NCI-H146 (cell line): ENCODE measurements at regions not wholly inside any gene's neighbourhood (a gene's known extent, or its start where the extent isn't known, plus 50 kb on each side); places are given as distances from the start of the nearest gene placed in this dataset.
"Not testable (repeated sequence)": the region's sequence is repeated elsewhere in the genome, so short reads cannot be mapped to it uniquely, and the experiment has no call there.

Source experiments
- DNase-seq: peaks from one replicate; lab custom pipeline; 2025; lab: John Stamatoyannopoulos, UW

- no peak for DNase-seq
These were observed 124.3 kb upstream of the RASGEF1B start for GRCh38 chr4:81595798-81596610.

DNA sequence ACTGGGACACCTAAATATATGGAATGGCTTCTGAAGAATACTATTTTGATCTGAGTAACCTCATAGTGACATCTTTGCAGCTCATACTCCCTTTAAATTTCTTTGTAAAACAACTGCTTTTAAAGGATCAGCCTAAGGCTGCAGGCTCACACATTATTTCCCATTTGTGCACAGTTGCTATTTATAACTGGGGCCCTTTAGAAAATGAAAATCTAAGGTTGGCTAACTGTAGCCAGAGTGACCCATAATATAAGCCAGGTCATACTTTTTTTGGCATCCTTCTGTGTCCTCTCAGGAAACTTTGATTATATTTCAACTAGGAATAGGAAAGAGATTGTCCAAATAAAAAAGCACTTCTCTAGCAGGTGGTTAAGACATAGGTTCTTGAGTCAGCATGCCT, 123.6 kb upstream of the RASGEF1B start:
- DNase-seq: no peak

GRCh38 chr4:81594490-81595159, 122.9 kb upstream of the RASGEF1B start:
- DNase-seq: no peak

DNA sequence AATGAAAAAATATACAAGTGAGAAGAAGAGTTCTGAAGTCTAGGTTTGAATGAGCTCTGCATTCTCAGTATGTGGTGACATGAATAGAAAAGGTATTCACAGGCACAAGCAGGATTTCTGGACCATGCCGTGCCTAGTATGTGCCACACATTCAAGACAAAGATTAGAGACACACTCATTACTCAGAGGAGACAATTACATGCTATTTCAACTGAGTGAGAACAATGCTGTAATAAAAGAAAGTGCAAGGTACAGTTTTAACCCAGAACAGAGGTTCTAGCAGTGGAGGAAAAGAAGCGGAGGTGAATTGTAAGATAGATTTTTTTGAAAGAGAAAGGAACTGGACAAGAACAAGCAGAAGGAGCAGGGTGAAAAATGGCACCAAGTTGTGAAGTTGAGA, 121.0 kb upstream of the RASGEF1B start:
- DNase-seq: no peak

GRCh38 chr4:81590596-81590995, 118.9 kb upstream of the RASGEF1B start:
- DNase-seq: no peak

GRCh38 chr4:81589262-81589661, 117.6 kb upstream of the RASGEF1B start:
- DNase-seq: no peak

DNA sequence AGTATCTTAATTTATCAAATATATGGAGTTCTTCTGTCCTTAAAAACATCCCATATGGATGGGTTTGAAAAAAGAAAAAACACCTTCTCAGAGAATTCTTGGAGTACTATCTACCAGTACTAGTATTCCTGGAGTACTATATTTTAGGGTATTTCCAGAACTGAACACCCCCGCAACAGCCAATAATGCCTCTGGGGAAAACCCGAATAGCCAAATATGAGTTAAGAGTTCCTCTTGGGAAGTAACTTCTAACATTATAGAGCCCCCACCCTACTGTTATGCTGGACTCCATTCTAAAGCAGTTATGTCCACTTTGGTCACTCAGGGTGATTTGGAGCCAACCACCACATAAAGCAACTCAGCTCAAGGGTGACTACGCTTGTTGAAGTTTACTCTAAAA, 115.0 kb upstream of the RASGEF1B start:
- DNase-seq: no peak

DNA sequence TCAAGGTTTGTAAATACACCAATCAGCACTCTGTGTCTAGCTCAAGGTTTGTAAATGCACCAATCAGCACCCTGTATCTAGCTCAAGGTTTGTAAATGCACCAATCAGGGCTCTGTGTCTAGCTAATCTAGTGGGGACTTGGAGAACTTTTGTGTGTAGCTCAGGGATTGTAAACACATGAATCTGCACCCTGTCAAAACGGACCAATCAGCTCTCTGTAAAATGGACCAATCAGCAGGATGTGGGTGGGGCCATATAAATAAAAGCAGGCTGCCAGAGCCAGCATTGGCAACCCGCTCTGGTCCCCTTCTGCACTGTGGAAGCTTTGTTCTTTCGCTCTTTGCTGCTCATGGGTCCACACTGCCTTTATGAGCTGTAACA, 109.3 kb upstream of the RASGEF1B start:
- not testable (repeated sequence) for DNase-seq

DNA sequence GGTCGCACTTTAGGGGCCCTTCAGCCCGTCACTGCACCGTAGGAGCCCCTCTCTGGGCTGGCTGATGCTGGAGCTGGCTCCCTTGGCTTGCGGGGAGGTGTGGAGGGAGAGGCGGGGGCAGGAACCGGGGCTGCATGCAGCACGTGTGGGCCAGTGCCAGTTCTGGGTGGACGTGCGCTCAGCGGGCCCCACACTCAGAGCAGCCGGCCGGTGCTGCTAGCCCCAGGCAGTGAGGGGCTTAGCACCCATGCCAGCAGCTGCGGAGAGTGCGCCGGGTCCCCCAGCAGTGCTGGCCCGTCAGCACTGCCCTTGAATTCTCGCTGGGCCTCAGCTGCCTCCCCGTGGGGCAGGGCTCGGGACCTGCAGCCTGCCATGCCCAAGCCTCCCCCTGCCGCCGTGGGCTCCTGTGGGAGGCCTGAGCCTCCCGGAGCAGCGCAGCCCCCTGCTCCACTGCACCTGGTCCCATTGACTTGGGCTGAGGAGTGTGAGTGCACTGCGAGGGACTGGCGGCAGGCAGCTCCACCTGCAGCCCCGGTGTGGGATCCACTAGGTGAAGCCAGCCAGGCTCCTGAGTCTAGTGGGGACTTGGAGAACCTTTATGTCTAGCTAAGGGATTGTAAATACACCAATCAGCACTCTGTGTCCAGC, 108.8 kb upstream of the RASGEF1B start:
- no peak for DNase-seq

GRCh38 chr4:81577392-81577791, 105.7 kb upstream of the RASGEF1B start:
- no peak for DNase-seq

DNA sequence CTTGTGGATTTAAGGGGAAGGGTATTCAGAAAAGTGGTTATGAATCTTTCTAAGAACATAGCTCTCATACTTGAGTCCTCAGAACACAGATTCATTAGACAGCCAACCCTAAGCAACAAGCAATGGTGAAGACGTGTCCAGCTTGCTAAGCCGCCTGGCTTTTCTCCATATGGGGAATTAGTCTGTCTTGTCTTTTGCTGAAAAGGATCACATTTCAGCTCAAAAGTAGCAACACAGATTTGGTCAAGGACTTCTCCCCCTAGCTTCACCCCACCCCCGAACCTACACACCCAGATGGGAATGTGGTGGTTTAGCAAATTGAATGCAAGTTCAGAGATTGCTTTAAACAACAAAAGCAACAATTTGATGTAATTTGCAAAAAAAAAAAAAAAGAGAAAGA, 103.3 kb upstream of the RASGEF1B start:
- no peak for DNase-seq

DNA sequence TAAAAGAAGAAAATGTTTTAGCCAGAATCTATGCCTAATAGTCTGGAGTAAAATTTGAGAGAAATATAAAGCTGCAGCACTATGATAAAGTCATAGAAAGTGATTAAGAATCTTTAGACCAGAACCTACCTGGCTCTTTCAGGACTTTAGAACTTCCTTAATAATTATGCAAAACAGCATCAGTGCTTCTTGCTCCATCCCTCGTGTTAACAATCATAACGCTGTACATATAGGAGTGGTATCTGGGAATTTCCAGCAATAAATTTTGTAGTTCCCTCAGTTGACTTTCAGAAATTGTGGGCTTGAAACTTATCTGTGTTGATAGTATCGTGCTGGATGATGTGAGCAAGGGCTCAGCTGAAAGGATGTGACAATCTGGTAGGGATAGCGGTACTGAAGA, 102.1 kb upstream of the RASGEF1B start:
- no peak for DNase-seq

GRCh38 chr4:81572402-81572801, 100.7 kb upstream of the RASGEF1B start:
- no peak for DNase-seq

- DNase-seq: no peak
These were observed 99.4 kb upstream of the RASGEF1B start for GRCh38 chr4:81571105-81571504.

GRCh38 chr4:81566161-81566591, 94.5 kb upstream of the RASGEF1B start:
- DNase-seq: no peak

DNA sequence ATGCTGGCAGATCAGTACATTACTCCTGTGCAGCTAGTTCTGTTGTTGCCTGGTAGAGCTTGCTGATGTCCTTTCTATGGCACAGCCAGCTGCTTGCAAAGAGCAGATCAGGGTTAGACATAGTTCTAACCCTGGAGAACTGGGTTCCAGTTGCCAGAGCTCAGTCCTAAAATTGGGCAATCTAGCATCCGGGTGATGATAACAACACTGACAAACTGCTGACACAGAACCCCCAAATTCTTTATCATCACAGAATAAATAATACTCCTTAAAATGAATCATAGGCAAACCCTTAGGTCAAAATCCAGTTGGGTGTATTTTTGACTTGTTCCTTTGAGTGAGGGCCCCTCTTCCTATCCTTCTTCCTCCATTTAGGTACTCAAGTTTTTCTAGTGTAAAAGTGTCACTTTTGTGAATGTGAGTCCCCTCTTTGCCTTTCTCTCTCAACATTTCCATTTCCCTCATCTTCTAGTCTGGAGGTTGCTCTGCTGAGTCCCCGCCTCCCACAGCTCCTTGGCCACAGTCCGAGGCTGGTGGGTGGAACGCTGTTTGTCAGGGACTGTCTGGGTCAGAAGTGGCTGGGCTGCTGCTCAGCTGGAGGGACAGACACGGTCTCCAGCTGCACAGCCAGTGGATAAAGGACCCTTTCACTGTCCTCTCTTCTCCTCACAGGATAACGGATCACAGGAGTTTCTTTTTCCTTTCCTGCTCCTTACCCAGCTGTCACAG, 93.6 kb upstream of the RASGEF1B start:
- DNase-seq: peak; percentile 3

GRCh38 chr4:81564025-81564424, 92.3 kb upstream of the RASGEF1B start:
- no peak for DNase-seq

GRCh38 chr4:81562093-81562492, 90.4 kb upstream of the RASGEF1B start:
- no peak for DNase-seq

- DNase-seq: no peak
These were observed 85.6 kb upstream of the RASGEF1B start for GRCh38 chr4:81557306-81557705.

- no peak for DNase-seq
These were observed 83.8 kb upstream of the RASGEF1B start for GRCh38 chr4:81555489-81555888.

DNA sequence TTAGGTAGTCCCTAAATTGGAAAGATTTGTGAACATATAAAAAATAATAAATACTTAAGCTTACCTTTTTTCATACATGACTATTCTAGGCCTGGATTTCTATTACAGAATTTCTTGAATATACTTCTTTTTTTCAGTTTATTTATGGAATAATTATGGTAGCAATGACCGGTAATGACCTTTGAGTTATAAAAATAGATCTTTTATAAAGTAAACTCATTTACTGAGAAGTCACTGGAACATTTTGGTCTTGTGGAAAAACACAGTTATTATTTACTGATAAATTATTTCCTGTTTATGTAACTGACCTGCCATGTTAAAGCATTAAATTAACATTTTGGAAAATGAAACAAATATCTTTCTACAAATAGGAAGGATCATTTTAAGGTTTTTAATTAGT, 80.4 kb upstream of the RASGEF1B start:
- no peak for DNase-seq

DNA sequence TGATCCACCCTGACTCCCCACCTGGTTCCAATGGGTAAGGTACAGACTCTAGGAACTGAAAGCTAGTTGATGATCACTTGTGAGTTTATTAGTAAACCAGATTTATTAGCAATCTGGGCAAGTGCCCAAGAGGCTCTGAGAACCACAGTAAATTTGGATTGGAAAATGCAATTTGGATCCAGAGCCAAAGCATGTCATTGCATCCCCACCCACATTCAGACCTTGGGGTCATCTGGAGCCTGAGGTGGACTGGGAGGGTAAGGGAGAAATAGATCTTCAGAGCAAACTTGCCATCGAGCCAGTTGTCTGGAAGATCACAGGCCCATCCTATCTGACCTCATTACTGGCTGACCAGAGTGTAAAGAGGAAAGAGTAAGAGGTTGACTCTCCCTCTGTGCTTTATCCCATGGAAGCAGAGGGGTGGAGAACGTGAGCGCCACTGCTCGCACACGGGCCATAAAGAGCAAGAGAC, 78.7 kb upstream of the RASGEF1B start:
- DNase-seq: no peak
